PC-9 (cell line): ENCODE measurements at regions not wholly inside any gene's neighbourhood (a gene's known extent, or its start where the extent isn't known, plus 50 kb on each side); places are given as distances from the start of the nearest gene placed in this dataset.
"Not testable (repeated sequence)": the region's sequence is repeated elsewhere in the genome, so short reads cannot be mapped to it uniquely, and the experiment has no call there.

Source experiments
- CTCF ChIP-seq: fragments of 200-600 bp; sonication (generic); conservative IDR thresholded peaks from 2 replicates; pipeline ENCODE4 v1.6.1; 2017; ENCODE audit warnings: mixed run types, antibody characterized with exemption, mild to moderate bottlenecking, moderate library complexity
- EZH2 ChIP-seq: fragments of 200-600 bp; sonication (generic); IDR thresholded peaks from 2 replicates; pipeline ENCODE4 v1.8.0; 2017; ENCODE audit warnings: antibody characterized with exemption, low read depth

GRCh38 chr14:27831978-27832377, 934.6 kb upstream of the FOXG1 start:
- not testable (repeated sequence) for TF ChIP-seq CTCF, EZH2
